OCI-LY3 (cell line): ENCODE measurements at regions not wholly inside any gene's neighbourhood (a gene's known extent, or its start where the extent isn't known, plus 50 kb on each side); places are given as distances from the start of the nearest gene placed in this dataset.

Experiments
- H2AFZ ChIP-seq: fragments of 200-600, 300-600 bp; shearing (Covaris generic); 2 replicates; pipeline ENCODE4 v1.6.0; 2014; ENCODE audit warnings: antibody characterized with exemption, low read depth, low read length
- H3K27ac ChIP-seq: fragments of 200-600, 300-600 bp; sonication (generic); 2 replicates; pipeline ENCODE4 v1.5.1; 2014; ENCODE audit warnings: mild to moderate bottlenecking, low read length, moderate library complexity, mixed read lengths
- H3K27me3 ChIP-seq: fragments of 200-600, 300-600 bp; sonication (generic); 2 replicates; pipeline ENCODE4 v1.6.1; 2014; ENCODE audit warnings: low read depth, low read length, mixed read lengths
- H3K36me3 ChIP-seq: fragments of 200-600, 300-600 bp; sonication (generic); replicated peaks from 2 replicates; pipeline ENCODE3; 2014; ENCODE audit warnings: low read depth, low read length, mixed read lengths
- H3K4me1 ChIP-seq: fragments of 300-600, 200-600 bp; sonication (generic); 2 replicates; pipeline ENCODE4 v1.6.1; 2014; ENCODE audit warnings: low read length, mixed read lengths
- H3K4me2 ChIP-seq: fragments of 200-600, 300-600 bp; sonication (generic); 2 replicates; pipeline ENCODE4 v1.6.1; 2014; ENCODE audit warnings: low read length, mixed read lengths
- H3K4me3 ChIP-seq: fragments of 300-600, 200-600 bp; sonication (generic); 2 replicates; pipeline ENCODE4 v1.5.1; 2014; ENCODE audit warnings: antibody characterized with exemption, mild to moderate bottlenecking, low read length, moderate library complexity
- H3K79me2 ChIP-seq: fragments of 300-600, 200-600 bp; shearing (Covaris generic); 2 replicates; pipeline ENCODE4 v1.6.1; 2014; ENCODE audit warnings: mild to moderate bottlenecking, low read length, mixed read lengths
- H3K9ac ChIP-seq: fragments of 300-600, 200-600 bp; shearing (Covaris generic); 2 replicates; pipeline ENCODE4 v1.6.0; 2014; ENCODE audit warnings: mild to moderate bottlenecking, low read length, moderate library complexity
- H3K9me3 ChIP-seq: fragments of 200-600, 300-600 bp; shearing (Covaris generic); 2 replicates; pipeline ENCODE4 v1.6.1; 2014; ENCODE audit warnings: low read length, mixed read lengths; ENCODE audit not compliant: insufficient read depth
- H4K20me1 ChIP-seq: fragments of 200-600, 300-600 bp; sonication (generic); 2 replicates; pipeline ENCODE4 v1.6.1; 2016; ENCODE audit warnings: low read length, mixed read lengths; ENCODE audit not compliant: insufficient read depth
- EZH2phosphoT487 ChIP-seq: fragments of 200-600 bp; shearing (Covaris generic); IDR thresholded peaks from 2 replicates; pipeline ENCODE4 v1.6.1; 2018; ENCODE audit warnings: antibody characterized with exemption, mixed run types, low read depth
- TF ChIP-seq, protein P1 (sequence below): fragments of 200-600, 300-600 bp; sonication (generic); IDR thresholded peaks from 2 replicates; pipeline ENCODE4 v1.5.1; 2014; ENCODE audit warnings: antibody characterized with exemption, low read length, low read depth

DNA sequence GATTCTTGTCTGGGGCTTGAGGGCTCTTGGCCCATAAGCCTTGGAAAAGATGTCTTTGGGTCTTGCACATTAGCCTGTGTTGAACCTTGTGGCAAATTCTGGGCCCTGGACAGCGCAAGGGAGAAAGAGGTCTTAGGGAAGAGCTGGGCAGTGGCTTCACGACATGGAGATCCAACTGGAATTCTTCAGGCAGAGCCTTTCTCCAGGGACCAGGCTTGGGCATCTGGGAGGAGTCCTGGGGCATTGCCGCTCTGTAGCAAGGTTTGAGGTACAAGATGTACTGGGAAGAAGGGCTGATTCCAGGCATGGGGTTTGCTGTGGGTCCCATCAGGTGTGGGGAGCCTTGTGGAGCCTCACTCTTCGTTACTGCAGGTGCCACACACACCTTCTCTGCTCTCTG, 104.0 kb upstream of the ACTRT1 start:
- H3K4me1 ChIP-seq: no peaks in the 10 kb centered on the region
- H3K9ac ChIP-seq: no peak overlapping the region
- TF ChIP-seq, protein P1, sequence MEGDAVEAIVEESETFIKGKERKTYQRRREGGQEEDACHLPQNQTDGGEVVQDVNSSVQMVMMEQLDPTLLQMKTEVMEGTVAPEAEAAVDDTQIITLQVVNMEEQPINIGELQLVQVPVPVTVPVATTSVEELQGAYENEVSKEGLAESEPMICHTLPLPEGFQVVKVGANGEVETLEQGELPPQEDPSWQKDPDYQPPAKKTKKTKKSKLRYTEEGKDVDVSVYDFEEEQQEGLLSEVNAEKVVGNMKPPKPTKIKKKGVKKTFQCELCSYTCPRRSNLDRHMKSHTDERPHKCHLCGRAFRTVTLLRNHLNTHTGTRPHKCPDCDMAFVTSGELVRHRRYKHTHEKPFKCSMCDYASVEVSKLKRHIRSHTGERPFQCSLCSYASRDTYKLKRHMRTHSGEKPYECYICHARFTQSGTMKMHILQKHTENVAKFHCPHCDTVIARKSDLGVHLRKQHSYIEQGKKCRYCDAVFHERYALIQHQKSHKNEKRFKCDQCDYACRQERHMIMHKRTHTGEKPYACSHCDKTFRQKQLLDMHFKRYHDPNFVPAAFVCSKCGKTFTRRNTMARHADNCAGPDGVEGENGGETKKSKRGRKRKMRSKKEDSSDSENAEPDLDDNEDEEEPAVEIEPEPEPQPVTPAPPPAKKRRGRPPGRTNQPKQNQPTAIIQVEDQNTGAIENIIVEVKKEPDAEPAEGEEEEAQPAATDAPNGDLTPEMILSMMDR: no peak
- no peak for TF ChIP-seq EZH2phosphoT487
- no peak overlapping the region for H3K4me3 ChIP-seq
- no peaks in the 10 kb centered on the region for H3K79me2 ChIP-seq
- H3K4me2 ChIP-seq: no peak overlapping the region
- H3K9me3 ChIP-seq: no peaks in the 10 kb centered on the region
- H3K36me3 ChIP-seq: no peaks in the 10 kb centered on the region
- no peaks in the 10 kb centered on the region for H4K20me1 ChIP-seq
- no peaks in the 10 kb centered on the region for H3K27me3 ChIP-seq
- H2AFZ ChIP-seq: no peak overlapping the region
- H3K27ac ChIP-seq: no peak overlapping the region

DNA sequence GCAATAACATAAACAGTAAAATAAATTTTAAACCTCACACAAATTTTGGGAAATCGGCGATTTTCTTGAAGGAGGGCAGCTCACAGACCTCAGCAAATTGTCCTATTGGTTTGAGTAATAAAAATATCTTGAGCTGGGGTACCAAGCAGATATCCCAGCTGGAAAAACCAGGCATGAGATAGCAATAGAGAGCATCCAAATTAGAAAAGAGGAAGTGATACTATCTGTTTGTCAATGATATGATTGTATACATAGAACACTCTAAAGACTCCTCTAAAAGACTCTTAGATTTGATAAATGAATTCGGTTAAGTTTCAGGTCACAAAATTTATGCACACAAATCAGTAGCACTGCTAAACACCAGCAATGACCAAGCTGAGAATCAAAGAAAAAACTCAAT, 90.5 kb upstream of the ACTRT1 start:
- no peaks in the 10 kb centered on the region for H3K36me3 ChIP-seq
- H4K20me1 ChIP-seq: no peaks in the 10 kb centered on the region
- H3K9ac ChIP-seq: no peak overlapping the region
- H3K4me1 ChIP-seq: no peaks in the 10 kb centered on the region
- no peak for TF ChIP-seq EZH2phosphoT487
- TF ChIP-seq, protein P1: no peak
- H3K4me3 ChIP-seq: no peak overlapping the region
- no peak overlapping the region for H2AFZ ChIP-seq
- no peaks in the 10 kb centered on the region for H3K27me3 ChIP-seq
- H3K4me2 ChIP-seq: no peak overlapping the region
- H3K79me2 ChIP-seq: no peaks in the 10 kb centered on the region
- H3K27ac ChIP-seq: no peak overlapping the region
- no peaks in the 10 kb centered on the region for H3K9me3 ChIP-seq

DNA sequence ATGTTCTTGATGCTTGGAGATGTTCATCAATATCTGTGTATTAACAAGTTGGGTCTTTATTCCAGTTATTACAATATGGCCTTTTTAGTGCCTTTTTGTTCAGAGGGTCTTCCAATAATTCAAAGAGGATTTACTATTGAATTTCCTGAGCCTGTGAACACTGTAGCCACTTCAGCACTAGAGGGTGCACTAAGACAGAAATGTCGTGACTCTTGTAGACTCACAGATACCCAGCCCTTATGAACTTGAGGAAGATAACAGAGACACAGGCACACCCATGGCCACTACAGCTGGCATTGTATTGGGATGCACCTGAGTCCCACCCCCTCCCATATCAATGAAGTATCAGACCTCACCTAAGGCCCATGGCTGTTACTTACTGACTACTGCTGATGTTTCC, 54.4 kb upstream of the ACTRT1 start:
- H3K36me3 ChIP-seq: no peaks in the 10 kb centered on the region
- TF ChIP-seq, protein P1: peak; percentile 59
- no peak for TF ChIP-seq EZH2phosphoT487
- H3K9me3 ChIP-seq: no peaks in the 10 kb centered on the region

DNA sequence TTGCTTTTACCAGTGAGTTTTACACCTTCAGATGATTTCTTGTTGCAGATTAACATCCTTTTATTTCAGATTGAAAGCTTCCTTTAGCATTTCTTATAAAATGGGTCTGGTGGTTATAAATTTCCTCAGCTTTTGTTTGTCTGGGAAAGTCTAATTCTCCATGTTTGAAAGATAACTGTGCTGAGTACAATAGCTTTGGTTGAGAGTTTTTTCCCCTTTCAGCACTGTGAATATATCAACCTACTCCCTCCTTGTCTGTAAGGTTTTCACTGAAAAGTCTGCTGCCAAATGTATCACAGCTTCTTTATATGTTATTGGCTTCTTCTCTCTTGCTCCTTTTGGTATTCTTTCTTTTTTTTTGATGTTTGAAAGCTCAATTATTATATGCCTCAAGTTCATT, 53.5 kb upstream of the ACTRT1 start:
- H3K4me1 ChIP-seq: no peaks in the 10 kb centered on the region
- no peaks in the 10 kb centered on the region for H3K27me3 ChIP-seq
- no peak overlapping the region for H3K4me3 ChIP-seq
- TF ChIP-seq, protein P1: no peak
- TF ChIP-seq EZH2phosphoT487: no peak
- no peak overlapping the region for H3K4me2 ChIP-seq
- no peaks in the 10 kb centered on the region for H3K9me3 ChIP-seq
- H3K36me3 ChIP-seq: no peaks in the 10 kb centered on the region
- no peaks in the 10 kb centered on the region for H4K20me1 ChIP-seq
- H3K79me2 ChIP-seq: no peaks in the 10 kb centered on the region
- no peak overlapping the region for H3K9ac ChIP-seq
- H2AFZ ChIP-seq: no peak overlapping the region
- no peak overlapping the region for H3K27ac ChIP-seq

More for the DNA sequence above, 54.4 kb upstream of the ACTRT1 start:
- H4K20me1 ChIP-seq: no peaks in the 10 kb centered on the region
- no peak overlapping the region for H3K4me3 ChIP-seq
- no peak overlapping the region for H3K27ac ChIP-seq
- no peaks in the 10 kb centered on the region for H3K27me3 ChIP-seq
- no peak overlapping the region for H3K9ac ChIP-seq
- no peaks in the 10 kb centered on the region for H3K4me1 ChIP-seq
- no peak overlapping the region for H3K4me2 ChIP-seq
- no peaks in the 10 kb centered on the region for H3K79me2 ChIP-seq
- no peak overlapping the region for H2AFZ ChIP-seq
